ENCODE measurements at regions not wholly inside any gene's neighbourhood (a gene's known extent, or its start where the extent isn't known, plus 50 kb on each side); places are given as distances from the start of the nearest gene placed in this dataset.
A peak's percentile ranks its signal among the peaks of the same experiment; 100 is the strongest.

DNA sequence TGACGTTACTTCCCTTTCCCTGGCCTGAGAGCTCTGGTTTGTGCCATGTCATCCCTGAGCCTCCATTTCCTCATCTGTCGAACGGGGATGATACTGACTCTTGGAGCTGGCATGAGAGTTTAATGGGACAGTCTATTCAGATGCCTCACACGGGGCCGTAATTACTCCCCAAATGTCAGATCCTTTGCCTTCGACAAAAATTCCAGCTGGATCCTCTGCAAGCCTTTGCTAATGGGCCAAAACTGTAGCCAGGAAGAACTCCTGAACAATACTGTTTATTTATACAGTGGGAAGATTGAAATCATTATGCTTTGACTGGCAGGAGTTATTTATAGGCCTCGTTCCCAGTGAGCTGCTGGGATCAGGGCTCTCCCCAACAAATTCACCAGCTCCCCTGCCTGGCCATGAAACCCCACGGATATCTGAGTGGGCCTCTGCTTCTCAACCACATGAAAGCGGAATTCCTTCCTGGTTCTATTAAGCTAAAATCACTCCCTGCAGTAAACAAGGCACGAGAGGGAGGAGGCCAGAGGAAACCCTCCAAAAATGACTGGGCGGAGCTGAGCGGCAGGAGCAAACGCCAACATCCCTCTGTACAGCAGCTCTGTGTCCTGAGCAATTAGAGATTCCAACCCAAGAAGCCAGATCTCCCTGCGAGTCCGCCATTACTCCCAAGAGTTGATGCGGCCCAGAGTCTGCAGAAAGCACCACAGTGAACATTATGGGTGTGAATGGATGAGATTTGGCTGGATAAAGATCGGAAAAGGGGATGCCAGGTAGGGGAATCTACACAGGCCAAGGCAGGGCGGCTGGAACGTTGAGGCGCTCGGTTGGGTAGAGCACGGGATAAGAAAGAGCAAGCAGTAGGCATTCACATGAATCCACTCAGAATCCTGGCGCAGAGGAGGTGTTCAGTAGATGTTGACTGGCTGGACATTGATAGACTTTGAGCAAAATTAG, 326.1 kb downstream of the BCL11B start:
- no peak for DNase-seq (ENCODE audit: low read depth)

DNA sequence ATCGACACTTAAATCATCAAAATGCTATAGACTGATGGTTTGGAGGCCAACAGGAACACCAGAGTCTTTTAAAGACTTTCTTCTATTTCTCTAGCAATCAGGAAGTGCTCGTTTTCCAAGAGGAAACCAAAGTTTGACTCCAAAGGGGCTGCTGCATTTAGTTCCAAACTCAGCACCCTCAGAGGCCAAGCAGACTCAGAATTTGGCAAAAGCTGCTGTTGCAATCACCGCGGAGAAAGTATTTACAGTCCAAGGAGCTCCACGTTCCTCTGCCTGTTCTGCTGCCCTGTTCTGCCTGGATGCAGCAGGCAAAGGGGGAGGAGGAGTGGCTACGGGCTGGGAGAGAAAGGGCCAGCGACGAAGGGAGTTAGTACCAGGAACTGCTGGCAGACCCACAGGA, 325.1 kb downstream of the BCL11B start:
- no peak for DNase-seq (ENCODE audit: low read depth)

DNA sequence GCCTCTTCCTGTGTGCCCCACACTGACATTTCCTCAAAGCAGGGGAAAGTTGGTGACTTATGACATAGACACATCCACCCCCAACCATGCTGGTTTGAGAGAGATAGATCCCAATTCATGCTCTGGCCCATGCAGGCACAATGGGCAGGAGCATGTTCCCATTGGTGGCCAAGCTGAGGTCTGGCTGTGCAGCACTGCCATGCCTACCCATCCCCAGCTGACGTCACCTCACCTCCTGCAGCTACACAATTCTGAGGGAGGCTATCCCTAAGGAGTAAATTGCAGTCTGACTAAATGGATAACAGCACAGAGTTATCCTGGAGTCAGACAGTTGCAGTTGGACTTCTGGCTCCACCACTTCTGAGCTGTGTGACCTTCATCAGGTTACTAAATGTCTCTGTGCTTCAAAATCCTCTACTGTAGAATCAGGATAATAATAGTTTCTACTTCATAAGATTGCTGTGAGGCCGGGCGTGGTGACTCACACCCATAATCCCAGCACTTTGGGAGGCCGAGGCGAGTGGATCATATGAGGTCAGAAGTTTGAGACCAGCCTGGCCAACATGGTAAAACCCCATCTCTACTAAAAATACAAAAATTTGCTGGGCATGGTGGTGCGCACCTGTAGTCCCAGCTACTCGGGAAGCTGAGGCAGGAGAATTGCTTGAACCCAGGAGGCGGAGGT, 323.9 kb downstream of the BCL11B start:
- DNase-seq (ENCODE audit: low read depth) = no peak

DNA sequence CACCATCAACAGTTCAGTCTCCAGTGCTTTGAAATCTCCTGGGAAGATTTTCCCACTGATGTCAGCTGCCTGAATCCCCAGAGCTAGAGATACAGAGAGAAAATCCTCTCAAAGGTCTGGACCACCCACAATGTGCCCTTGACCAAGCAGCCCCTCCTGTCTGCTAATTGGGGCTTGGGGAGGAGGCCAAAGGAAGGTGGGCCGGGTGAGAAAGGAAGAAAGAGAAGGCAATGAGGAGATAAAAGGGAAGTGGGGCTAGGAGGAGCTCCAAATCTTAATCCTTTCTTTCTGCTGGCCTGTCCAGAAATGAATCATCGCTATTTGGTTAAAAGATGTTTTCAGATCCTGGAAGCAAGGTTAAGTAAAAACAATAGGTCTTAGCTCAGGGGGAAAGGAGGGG, 322.9 kb downstream of the BCL11B start:
- no peak for DNase-seq (ENCODE audit: low read depth)

DNA sequence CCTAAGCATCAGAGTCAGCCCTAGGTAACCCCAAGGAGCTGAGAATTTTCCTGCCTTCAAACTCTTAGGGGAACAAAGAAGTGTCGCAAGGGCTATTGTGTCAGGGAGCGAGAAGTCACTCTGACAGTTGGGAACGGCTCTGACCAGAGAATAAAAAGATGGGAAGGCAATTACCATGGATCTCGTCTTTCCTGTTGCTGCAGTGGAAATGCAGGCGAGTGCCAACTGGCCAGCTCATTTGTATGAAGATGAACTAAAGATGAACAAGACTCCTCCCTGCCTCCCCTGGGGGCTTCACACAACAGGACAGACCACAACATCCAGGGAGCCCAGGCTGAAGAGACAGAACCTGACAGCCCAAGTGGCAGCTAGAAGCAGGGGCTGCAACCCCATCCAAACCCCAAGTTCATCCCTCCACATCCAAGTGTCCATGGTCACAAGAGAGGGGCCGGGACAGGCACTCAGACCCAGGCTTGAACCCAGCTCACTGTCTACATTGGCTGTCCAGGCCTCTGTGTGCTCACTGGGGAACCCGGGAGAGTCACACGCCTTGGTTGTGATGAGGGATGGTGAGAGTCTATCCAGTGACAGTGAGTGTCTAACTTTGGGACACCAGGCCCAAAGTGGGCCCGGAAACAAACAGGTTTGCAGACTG, 322.4 kb downstream of the BCL11B start:
- DNase-seq (ENCODE audit: low read depth) = no peak

DNA sequence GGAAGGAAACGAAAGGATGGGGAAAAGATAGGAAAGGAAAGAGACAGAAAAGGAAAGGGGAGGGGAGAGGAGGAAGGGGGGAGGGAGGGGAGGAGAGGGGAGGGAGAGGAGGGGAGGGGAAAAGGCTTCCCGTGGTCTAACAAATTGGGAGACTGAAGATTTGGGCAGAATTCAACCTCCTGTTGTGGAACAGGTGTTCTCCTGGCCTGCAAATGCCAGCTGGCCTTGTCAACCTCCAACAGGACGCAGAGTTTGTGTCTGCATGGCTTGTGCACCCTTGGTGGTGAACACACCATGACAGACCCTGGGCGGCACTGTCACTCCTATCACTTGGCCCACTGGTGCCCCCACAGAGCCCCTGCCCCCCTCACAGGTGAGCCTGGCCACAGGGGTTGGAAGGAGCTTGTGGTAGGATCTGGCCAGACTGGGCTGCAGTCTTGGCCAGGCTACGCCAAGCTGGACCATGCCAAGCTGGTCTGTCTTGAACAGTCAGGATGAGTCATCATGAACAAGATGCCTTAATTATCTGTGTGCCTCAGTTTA, 321.6 kb downstream of the BCL11B start:
- no peak for DNase-seq (ENCODE audit: low read depth)

DNA sequence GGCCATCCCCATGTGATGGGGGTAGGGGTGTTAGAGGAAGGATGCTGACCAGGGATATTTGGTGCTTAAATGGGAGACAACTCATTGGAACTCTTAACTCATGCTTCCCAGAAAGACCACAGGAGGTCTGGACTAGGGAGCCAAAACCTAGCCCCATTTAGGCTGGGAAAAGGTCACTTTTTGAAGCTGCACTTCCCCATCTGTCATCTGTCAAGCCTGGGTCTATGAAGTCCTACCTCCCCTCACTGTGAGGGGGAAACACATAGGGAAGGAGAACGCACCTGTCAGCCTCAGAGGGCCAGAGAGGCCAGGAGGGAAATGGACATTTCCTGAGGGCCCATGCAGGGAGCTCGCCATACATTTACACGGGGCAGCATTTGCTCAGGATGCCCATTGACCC, 321.0 kb downstream of the BCL11B start:
- DNase-seq (ENCODE audit: low read depth) = no peak

DNA sequence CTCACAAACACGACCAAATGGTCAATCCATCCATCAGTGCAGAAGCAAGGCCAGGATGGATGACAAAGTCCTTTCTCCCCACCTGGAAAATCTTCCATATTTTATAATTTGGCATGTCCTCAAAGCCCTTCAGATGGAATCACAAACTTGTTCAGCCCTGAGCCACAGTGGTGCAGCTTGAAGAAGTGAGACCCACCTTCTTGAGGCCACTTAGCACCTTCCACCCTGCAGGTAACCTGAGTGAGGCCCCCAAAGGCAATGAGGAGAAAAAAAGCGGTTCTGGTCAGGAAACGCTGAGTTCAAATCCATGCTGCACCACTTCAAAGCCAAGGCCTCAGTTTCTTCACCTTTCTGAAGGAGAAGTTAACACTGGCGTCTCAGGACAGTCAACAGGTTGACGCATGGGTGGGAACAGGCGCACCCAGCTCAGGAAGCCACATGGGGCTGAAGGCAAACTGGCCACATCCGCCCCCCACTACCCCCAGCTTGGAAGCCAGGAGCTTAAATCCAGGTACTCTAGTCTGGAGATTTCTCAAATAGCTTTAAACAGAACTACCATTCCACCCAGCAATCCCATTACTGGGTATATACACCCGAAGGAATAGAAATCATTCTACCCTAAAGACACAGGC, 320.4 kb downstream of the BCL11B start:
- DNase-seq (ENCODE audit: low read depth) = no peak

DNA sequence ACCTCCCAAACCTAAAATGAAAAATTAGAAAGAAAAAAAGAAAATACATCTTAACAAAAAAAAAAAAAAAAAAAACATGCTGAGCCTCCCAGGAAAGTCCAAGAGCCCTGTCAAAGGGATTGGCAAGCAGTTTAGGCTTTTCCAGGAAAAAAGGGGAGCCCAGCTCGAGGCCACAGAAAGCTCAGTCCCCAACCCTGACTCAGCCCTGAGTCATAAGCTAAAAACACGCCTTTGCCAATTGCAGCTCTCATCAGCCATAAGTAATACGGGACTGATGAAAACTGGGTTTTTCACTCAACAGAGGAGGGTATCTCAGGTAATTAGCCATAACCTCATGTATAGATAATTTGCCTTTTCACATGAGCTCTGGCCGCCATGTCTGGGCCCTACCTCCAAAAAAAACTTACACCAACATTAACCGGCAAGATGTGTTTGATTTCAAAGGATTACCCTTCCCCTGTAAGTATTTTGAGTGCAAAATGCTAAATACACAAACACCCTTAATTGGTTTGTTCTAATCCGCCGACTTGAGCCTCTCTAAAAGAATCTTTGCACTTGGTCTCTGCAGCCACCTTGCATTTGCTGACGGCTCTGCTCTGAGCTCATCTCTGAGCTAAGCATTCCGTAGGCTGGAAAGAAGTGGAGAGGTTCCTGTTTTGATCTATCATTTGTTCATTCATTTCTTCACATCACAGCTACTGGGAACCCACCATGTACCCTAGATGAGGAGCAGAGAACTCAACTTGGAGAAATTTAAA, 319.2 kb downstream of the BCL11B start:
- peak; percentile 14 for DNase-seq (ENCODE audit: low read depth)

DNA sequence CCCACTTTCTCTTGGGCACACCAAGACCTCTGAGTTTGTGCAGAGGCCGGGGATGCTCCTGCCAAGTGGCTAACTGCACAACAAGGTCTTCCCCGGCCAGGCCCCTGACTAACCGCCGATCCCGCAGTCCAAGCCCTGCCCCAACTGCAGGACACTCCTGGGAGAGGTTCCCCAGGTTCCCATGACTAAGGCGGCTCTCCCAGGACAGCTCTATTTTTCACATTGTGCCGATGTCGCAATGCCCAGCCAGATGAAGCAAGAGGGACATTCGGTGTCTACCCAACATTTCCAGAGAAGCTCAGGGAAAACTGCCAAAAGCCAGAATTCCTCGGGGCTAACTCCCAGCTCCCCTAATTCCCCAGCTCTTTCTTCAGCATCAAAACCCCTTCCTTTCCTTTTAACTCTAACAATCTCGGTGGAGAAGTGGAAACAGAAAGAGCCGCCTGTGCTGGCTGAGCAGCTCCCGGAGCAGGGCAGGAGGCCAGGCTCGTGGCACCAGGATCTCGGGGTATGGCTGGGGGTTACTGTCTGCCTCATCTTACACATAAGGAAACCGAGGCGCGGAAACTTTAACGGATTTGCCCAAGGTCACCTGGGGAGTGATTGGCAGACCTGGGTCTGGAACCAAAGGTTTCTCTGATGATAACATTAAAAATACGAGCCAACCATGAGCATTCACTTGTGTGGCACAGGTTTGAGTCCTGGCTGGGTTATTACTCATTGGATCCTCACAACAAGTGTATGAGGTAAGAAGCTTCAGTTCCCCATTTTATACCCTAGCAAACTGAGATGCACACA, 318.2 kb downstream of the BCL11B start:
- DNase-seq (ENCODE audit: low read depth) = no peak

DNA sequence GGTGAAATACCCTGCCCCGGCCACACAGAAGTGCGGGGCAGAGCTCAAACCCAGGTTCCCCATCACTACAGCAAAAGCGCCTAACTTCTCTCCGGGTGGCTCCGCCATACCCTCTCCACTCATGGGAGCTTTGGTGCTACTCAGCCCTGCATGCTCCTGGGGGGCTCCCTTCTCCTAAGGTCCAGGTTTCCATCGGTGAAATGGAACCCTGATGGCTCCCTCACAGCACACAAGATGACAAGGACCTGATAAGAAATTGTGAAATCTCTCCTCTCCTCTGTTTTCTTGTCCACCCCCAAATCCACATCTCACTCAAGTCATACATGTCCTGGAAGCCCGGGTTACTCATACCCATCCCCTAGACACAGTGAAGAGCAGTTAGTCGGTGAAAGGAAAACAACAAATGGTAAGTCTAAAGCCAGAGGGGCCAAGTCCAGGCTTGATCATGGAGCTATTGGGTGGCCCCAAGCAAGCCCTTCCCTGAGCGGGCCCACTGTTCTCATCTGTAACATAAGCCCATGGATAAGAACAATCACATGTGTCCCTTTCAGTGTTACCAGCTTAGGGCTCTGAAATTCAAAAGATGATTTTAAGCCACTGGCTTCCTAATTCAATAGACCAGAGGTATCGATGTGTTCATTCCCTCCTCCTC, 317.5 kb downstream of the BCL11B start:
- no peak for DNase-seq (ENCODE audit: low read depth)

DNA sequence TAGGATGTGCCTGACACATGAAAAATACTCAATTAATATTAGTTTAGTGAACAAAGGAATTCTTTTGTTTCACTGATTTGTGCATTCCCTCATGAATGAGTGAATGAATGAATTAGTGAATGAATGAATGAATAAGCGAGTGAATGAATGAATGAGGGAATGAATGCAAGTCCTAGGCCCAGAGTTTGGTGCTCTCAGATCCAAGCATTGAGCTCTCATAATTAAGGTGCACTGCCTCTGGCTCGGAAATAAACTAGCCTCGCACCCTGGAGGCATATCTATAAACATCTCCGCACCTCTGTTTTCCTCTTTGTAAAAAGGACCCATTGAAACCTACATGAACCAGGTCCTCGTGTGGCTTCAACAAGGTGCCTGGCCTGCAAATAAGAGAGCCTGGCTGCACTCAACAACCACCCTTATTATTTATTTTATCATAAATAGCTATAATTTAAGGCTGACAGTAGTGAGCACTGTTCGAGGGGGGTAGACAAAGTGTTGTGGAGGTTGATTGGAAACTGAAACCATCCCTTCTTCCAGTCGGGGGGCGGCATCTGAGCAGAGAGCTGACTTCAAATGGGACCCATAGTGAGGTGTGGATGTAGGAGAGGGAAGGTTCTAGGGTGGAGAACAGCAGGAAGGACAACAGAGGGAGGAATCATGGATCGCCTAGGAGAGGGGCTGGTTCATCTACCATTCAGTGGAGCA, 316.8 kb downstream of the BCL11B start:
- no peak for DNase-seq (ENCODE audit: low read depth)

DNA sequence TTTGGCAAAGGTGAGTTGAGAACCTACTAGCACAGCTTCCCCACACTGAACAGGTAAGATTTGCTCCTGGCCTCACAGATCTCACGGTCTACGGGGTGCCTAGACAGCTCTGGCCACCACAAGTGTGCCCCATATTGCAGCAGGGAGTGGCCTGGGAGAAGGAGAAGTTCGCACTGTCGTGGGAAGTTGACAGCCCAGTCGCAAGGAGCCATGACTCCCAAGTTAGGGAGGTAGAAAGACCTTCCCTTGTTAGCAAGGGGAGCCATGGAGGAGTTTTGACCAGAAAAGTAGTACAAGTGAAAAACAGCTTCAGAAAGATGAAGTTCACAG, 316.3 kb downstream of the BCL11B start:
- DNase-seq (ENCODE audit: low read depth) = no peak

DNA sequence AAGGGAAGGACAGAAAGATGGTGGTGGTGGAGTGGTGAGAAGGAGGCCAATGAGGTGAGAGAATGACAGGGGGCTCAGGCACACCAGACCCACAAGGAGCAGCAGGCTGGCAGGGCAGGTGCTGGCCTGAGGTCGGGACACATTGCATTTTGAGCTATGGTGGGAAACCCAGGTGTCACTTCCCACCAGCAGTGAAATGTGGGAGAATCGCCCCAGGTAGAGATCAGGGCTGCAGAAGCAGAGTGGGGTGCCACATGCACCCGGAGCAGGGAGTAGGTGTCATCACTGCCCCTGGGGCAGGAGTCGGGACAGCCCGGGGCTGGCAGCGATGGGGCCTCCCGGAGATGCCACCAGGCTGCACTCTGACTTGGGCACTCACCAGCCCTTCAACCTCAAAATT, 315.8 kb downstream of the BCL11B start:
- DNase-seq (ENCODE audit: low read depth) = no peak

DNA sequence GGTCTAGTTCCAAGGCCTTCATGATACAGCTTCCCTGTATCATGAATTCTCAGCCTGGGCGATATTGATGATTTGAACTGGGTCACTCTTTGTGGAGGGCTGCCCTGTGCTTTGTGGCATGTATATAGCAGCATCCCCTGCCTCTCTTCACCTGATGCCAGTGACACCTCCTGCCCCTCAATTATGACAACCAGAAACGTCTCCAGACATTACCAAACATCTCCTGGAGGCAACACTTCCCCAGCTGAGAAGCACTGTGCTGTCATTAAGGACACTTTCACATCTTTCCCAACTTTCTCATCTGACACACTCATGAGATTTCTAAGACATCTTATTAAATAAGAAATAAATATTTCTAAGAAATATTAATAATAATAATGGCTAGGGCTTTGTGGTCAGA, 315.3 kb downstream of the BCL11B start:
- no peak for DNase-seq (ENCODE audit: low read depth)

DNA sequence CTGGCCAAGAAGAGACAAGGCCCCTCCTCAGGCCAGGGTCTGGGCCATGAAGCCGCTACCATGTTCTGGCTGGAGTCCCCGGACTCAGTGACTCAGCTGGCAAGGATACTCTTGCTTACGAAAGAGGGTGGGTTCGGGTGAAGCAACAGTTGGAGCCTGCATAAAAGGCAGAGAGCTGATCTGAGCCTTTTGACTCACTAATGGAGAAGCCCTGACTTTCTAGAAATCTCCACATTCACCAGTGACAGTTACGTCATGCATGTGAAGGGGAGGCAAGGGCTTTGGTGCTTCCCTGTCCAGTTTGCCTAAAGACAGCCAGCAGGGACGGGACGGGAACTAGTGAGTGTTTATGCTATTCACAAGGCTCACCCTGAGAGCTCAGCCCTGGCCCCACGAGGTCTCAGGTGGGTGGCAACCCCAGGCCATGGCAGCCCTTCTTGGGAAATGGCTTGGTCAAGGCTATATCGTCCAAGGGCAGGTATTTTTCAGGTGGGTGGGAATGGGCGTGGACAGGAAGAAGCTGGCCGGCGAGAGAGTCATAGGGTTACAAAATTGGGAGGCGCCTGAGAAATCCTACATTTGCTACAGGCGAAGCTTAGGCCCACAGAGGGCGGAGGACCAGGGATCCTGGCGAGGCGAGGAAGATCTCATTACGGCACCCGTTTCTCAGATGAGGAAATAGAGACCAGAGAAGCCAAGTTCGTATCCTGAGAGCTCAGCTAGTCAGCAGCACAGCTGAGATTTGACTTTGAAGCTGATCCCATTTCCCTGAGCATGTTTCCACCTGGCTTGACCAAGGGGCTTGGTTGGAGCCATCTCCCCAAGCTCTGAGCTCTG, 314.6 kb downstream of the BCL11B start:
- DNase-seq (ENCODE audit: low read depth) = peak; percentile 4

DNA sequence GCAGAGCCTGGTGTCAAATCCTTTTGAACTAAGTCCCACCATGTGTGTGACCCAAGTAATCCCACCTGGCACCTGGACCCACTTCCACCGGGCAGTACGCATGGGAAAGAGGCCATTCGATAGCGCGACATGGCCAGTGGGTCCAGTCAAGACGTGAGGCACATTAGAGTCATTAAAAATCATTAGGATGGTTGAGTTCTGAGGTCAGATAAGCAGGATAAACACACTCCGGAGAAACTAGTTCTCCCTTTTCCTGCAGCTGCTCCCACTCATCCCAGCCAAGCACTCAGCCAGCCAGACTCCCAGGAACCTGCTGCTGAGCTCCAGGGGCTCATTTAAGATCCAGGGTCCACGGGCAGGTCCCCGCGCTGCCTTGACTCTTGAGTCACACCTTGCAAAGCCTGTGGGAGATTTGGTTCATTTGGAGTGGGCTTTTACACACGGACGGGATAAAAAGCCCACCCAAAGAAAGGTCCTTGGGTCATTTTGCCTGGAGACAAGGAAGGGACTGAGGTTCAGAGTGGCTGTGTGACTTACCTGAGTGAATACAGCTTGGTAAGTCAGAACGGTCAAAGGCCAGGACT, 313.9 kb downstream of the BCL11B start:
- no peak for DNase-seq (ENCODE audit: low read depth)

DNA sequence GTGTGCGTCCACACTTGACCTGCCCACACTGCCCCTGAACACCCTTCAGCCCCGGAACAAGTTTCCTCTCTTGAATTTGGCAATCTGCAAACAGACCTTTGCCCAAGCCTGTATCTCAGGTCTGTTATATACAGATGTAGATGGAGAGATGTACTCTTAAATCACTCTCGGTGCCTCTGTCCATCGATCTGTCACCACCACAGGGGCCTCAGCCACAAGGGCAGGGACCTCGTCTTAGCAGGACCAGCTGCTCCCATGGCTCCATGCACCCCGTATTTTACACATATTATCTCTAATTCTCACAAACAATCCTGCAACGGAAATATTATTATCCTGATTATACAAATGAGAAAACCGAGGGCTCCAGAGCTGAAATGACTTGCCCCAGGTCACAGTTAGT, 313.4 kb downstream of the BCL11B start:
- no peak for DNase-seq (ENCODE audit: low read depth)

All from non-pigmented ciliary epithelial cell (primary cell).